BLaER1 treated with 17β-estradiol and CSF1 and Interleukin-3, amounts not matched to agents 10 nM and 100 nM (cell line): ENCODE measurements at regions not wholly inside any gene's neighbourhood (a gene's known extent, or its start where the extent isn't known, plus 50 kb on each side); places are given as distances from the start of the nearest gene placed in this dataset.

Experiments used
- H3K27ac ChIP-seq, 11 experiments: shearing (Covaris generic); formaldehyde crosslinking; 2 replicates each; pipeline ENCODE4 v1.8.1; 2022
- H3K27me3 ChIP-seq, 11 experiments: shearing (Covaris generic); formaldehyde crosslinking; 2 replicates each; pipeline ENCODE4 v1.8.1; 2022
- H3K36me3 ChIP-seq, 11 experiments: shearing (Covaris generic); formaldehyde crosslinking; 2 replicates each; pipeline ENCODE4 v1.8.1; 2022
- H3K4me1 ChIP-seq, 10 experiments: shearing (Covaris generic); formaldehyde crosslinking; 2 replicates each; pipeline ENCODE4 v1.8.1; 2022
- H3K4me2 ChIP-seq, 11 experiments: shearing (Covaris generic); formaldehyde crosslinking; 2 replicates each; pipeline ENCODE4 v1.8.1; 2022
- H3K4me3 ChIP-seq, 10 experiments: shearing (Covaris generic); formaldehyde crosslinking; 2 replicates each; pipeline ENCODE4 v1.8.1; 2022
- H3K9ac ChIP-seq, 11 experiments: shearing (Covaris generic); formaldehyde crosslinking; 2 replicates each; pipeline ENCODE4 v1.8.1; 2022
- H3K9me3 ChIP-seq, 11 experiments: shearing (Covaris generic); formaldehyde crosslinking; replicated peaks in 1 of 11; 2 replicates each; pipeline ENCODE4 v1.8.1; 2022
- H4K20me1 ChIP-seq, 11 experiments: shearing (Covaris generic); formaldehyde crosslinking; 2 replicates each; pipeline ENCODE4 v1.8.1; 2022
- Cebpa-rat ChIP-seq, 11 experiments: shearing (Covaris generic); IDR thresholded peaks; 2 replicates each; pipeline ENCODE4 v1.8.1; 2022

GRCh38 chr4:35643661-35644060, 600.7 kb downstream of the ARAP2 start:
- peak overlapping the region in 8 of 11 experiments; percentile 21 to 84 (median 57); a peak in 15 of 22 replicates for H3K4me2 ChIP-seq
- H3K36me3 ChIP-seq = no peaks in the 10 kb centered on the region
- H3K9ac ChIP-seq = peak overlapping the region in 2 of 11 experiments; percentile 9 to 18; a peak in 5 of 22 replicates
- no peaks in the 10 kb centered on the region for H3K9me3 ChIP-seq
- no peak overlapping the region for H3K4me3 ChIP-seq
- TF ChIP-seq Cebpa-rat (IDR thresholded peaks at IDR 0.05) = no peak
- no peaks in the 10 kb centered on the region for H3K27me3 ChIP-seq
- H4K20me1 ChIP-seq = no peaks in the 10 kb centered on the region
- peak overlapping the region in 7 of 11 experiments; percentile 39 to 70 (median 56); a peak in 14 of 22 replicates for H3K27ac ChIP-seq
- peaks cover 0 to 31% (median 19%) of the 10 kb centered on the region in 10 experiments; a peak in 14 of 20 replicates for H3K4me1 ChIP-seq

- TF ChIP-seq Cebpa-rat (IDR thresholded peaks at IDR 0.05) = no peak
- H3K36me3 ChIP-seq = no peaks in the 10 kb centered on the region
- no peak overlapping the region; a peak in 1 of 20 replicates for H3K4me3 ChIP-seq
- peak overlapping the region in 1 of 11 experiments; percentile 9; a peak in 1 of 22 replicates for H3K9ac ChIP-seq
- H3K9me3 ChIP-seq = no peaks in the 10 kb centered on the region
- H3K27ac ChIP-seq = peak overlapping the region in 5 of 11 experiments; percentile 47 to 70 (median 61); a peak in 8 of 22 replicates
- H3K4me1 ChIP-seq = peaks cover 0 to 37% (median 19%) of the 10 kb centered on the region in 10 experiments; a peak in 14 of 20 replicates
- H3K27me3 ChIP-seq = no peaks in the 10 kb centered on the region
- H3K4me2 ChIP-seq = peak overlapping the region in 6 of 11 experiments; percentile 55 to 84 (median 64); a peak in 10 of 22 replicates
- no peaks in the 10 kb centered on the region for H4K20me1 ChIP-seq
These were observed 599.7 kb downstream of the ARAP2 start for GRCh38 chr4:35644591-35644990.

GRCh38 chr4:35649011-35649410, 595.3 kb downstream of the ARAP2 start:
- Histone ChIP-seq H4K20me1 (no peaks in the 10 kb centered on the region), H3K4me3 (no peak overlapping the region), H3K36me3 (no peaks in the 10 kb centered on the region), H3K9me3 (no peaks in the 10 kb centered on the region), H3K27me3 (no peaks in the 10 kb centered on the region), H3K4me2 (peak overlapping the region in 2 of 11 experiments; percentile 23 to 39; a peak in 3 of 22 replicates), H3K4me1 (peaks cover 0 to 28% (median 7%) of the 10 kb centered on the region in 10 experiments; a peak in 12 of 20 replicates), H3K9ac (no peak overlapping the region), H3K27ac (peak overlapping the region in 1 of 11 experiments; percentile 4; a peak in 1 of 22 replicates)
- no peak for TF ChIP-seq Cebpa-rat (IDR thresholded peaks at IDR 0.05)

- H3K9me3 ChIP-seq = peaks cover 0 to 3% (median 0%) of the 10 kb centered on the region in 11 experiments; a peak in 1 of 22 replicates
- H3K27me3 ChIP-seq = no peaks in the 10 kb centered on the region
- peaks cover 0 to 20% (median 0%) of the 10 kb centered on the region in 10 experiments; a peak in 6 of 20 replicates for H3K4me1 ChIP-seq
- no peak overlapping the region for H3K4me3 ChIP-seq
- TF ChIP-seq Cebpa-rat (IDR thresholded peaks at IDR 0.05) = peak in 1 of 11 experiments; percentile 54; a peak in 1 of 22 replicates
- H3K36me3 ChIP-seq = no peaks in the 10 kb centered on the region
- peak overlapping the region in 3 of 11 experiments; percentile 9 to 53 (median 44); a peak in 5 of 22 replicates for H3K4me2 ChIP-seq
- 0 out of 22 replicates have a peak overlapping the region, but pooled peaks of 1 of the 11 experiments have one; percentile 16 for H3K27ac ChIP-seq
- no peak overlapping the region for H3K9ac ChIP-seq
- H4K20me1 ChIP-seq = no peaks in the 10 kb centered on the region
These were observed 594.5 kb downstream of the ARAP2 start for GRCh38 chr4:35649778-35650177.

DNA sequence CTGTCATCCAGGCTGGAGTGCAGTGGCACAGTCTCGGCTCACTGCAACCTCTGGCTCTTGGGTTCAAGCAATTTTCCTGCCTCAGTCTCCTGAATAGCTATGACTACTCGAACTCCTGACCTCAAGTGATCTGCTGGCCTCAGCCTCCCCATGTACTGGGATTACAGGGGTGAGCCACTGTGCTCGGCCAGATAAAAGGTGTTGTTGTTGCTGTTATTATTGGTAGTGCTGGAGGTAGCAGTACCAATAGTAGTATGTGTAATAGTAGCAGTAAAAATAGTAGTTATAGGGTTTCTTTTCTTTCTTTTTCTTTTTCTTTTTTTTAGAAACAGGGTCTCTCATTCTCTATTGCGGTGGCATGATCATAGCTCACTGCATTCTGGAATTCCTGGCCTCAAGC, 592.1 kb downstream of the ARAP2 start:
- H3K36me3 ChIP-seq = no peaks in the 10 kb centered on the region
- H3K27me3 ChIP-seq = no peaks in the 10 kb centered on the region
- H4K20me1 ChIP-seq = no peaks in the 10 kb centered on the region
- peaks cover 0 to 12% (median 0%) of the 10 kb centered on the region in 10 experiments; a peak in 4 of 20 replicates for H3K4me1 ChIP-seq
- H3K4me3 ChIP-seq = no peak overlapping the region
- no peak overlapping the region for H3K9ac ChIP-seq
- no peak for TF ChIP-seq Cebpa-rat (IDR thresholded peaks at IDR 0.05)
- no peak overlapping the region for H3K4me2 ChIP-seq
- peaks cover 0 to 7% (median 0%) of the 10 kb centered on the region in 11 experiments; a peak in 1 of 22 replicates for H3K9me3 ChIP-seq
- H3K27ac ChIP-seq = no peak overlapping the region

- Histone ChIP-seq H3K9me3 (peaks cover 0 to 13% (median 0%) of the 10 kb centered on the region in 11 experiments; a peak in 1 of 22 replicates), H3K4me2 (no peak overlapping the region), H4K20me1 (no peaks in the 10 kb centered on the region), H3K27ac (no peak overlapping the region), H3K4me1 (peaks cover 0 to 12% (median 0%) of the 10 kb centered on the region in 10 experiments; a peak in 4 of 20 replicates), H3K27me3 (no peaks in the 10 kb centered on the region), H3K4me3 (no peak overlapping the region), H3K36me3 (no peaks in the 10 kb centered on the region), H3K9ac (no peak overlapping the region)
- TF ChIP-seq Cebpa-rat (IDR thresholded peaks at IDR 0.05) = no peak
These were observed 590.9 kb downstream of the ARAP2 start for GRCh38 chr4:35653451-35653850.

DNA sequence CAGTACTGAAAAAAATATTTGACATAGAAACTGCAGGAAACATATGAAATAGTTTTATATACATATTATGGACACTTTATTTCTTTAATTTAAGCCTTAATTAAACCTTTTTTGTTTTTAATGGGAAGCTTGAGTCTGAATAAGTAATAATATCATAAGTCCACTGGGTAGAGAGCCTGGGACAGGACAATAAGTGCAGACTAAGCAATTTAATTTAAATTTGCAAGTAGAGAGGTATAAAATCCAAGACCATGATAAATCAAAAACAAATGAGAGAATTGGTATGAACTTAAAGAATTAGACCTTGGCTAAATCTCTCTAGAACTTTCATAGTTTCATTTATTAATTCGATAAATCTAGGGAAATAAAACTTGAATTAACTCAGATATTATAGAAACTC, 571.2 kb downstream of the ARAP2 start:
- TF ChIP-seq Cebpa-rat (IDR thresholded peaks at IDR 0.05) = no peak
- Histone ChIP-seq H3K4me3 (no peak overlapping the region), H3K9ac (no peak overlapping the region), H3K4me1 (no peaks in the 10 kb centered on the region), H3K36me3 (no peaks in the 10 kb centered on the region), H3K27me3 (no peaks in the 10 kb centered on the region), H3K4me2 (no peak overlapping the region), H3K27ac (no peak overlapping the region), H3K9me3 (no peaks in the 10 kb centered on the region; a peak in 1 of 22 replicates), H4K20me1 (no peaks in the 10 kb centered on the region)

DNA sequence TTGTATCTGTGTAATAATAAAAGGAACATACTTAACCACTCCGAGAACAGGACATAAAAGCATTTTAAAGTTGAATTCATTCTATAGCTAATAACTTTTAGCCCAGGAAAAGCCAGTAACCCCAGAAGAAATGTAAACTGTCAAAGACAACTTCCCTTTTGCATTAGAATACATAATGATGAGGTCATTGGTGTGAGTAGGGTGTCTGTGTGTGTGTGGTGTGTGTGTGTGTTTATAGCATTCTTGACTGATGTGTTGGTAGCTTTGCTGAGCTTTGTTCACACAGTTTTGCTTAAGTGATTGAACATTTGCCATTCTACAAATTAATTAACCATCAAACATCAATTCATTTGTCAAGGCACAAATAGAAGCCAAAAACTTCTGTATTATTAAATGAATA, 559.6 kb downstream of the ARAP2 start:
- no peaks in the 10 kb centered on the region for H3K27me3 ChIP-seq
- H3K9me3 ChIP-seq = peaks cover 10 to 18% (median 13%) of the 10 kb centered on the region in 11 experiments; a peak in 20 of 22 replicates

GRCh38 chr4:35689870-35690269, 554.4 kb downstream of the ARAP2 start:
- Histone ChIP-seq H3K36me3 (no peaks in the 10 kb centered on the region), H3K4me1 (no peaks in the 10 kb centered on the region), H3K9ac (no peak overlapping the region), H3K9me3 (no peaks in the 10 kb centered on the region), H4K20me1 (no peaks in the 10 kb centered on the region), H3K4me2 (no peak overlapping the region), H3K4me3 (no peak overlapping the region), H3K27me3 (no peaks in the 10 kb centered on the region), H3K27ac (no peak overlapping the region)
- TF ChIP-seq Cebpa-rat (IDR thresholded peaks at IDR 0.05) = no peak

More for the DNA sequence above, 559.6 kb downstream of the ARAP2 start:
- no peak overlapping the region for H3K9ac ChIP-seq
- H3K27ac ChIP-seq = no peak overlapping the region
- H3K4me1 ChIP-seq = no peaks in the 10 kb centered on the region
- no peak overlapping the region for H3K4me2 ChIP-seq
- H3K36me3 ChIP-seq = no peaks in the 10 kb centered on the region
- H4K20me1 ChIP-seq = no peaks in the 10 kb centered on the region
- no peak for TF ChIP-seq Cebpa-rat (IDR thresholded peaks at IDR 0.05)
- H3K4me3 ChIP-seq = no peak overlapping the region

- Histone ChIP-seq H3K36me3 (no peaks in the 10 kb centered on the region), H3K9ac (no peak overlapping the region), H3K4me1 (no peaks in the 10 kb centered on the region), H3K27me3 (no peaks in the 10 kb centered on the region), H3K4me2 (no peak overlapping the region), H4K20me1 (no peaks in the 10 kb centered on the region), H3K4me3 (no peak overlapping the region), H3K9me3 (no peaks in the 10 kb centered on the region), H3K27ac (no peak overlapping the region)
- no peak for TF ChIP-seq Cebpa-rat (IDR thresholded peaks at IDR 0.05)
These were observed 554.0 kb downstream of the ARAP2 start for GRCh38 chr4:35690271-35690670.
